HEK293 (cell line): ENCODE measurements at regions not wholly inside any gene's neighbourhood (a gene's known extent, or its start where the extent isn't known, plus 50 kb on each side); places are given as distances from the start of the nearest gene placed in this dataset.

ENCODE experiments used
- FEZF1 ChIP-seq: fragments of 450-650 bp; formaldehyde crosslinking; IDR thresholded peaks from 2 replicates; pipeline ENCODE4 v1.5.1; 2016; ENCODE audit warnings: missing biosample characterization, missing genetic modification characterization
- GLI2 ChIP-seq: fragments of 450-650 bp; formaldehyde crosslinking; IDR thresholded peaks from 2 replicates; pipeline ENCODE4; 2017; ENCODE audit warnings: missing biosample characterization, missing genetic modification characterization, low read depth, borderline replicate concordance
- GLIS1 ChIP-seq: fragments of 450-650 bp; formaldehyde crosslinking; IDR thresholded peaks from 2 replicates; pipeline ENCODE4 v1.5.1; 2016; ENCODE audit warnings: missing biosample characterization, missing genetic modification characterization
- IKZF3 ChIP-seq: fragments of 450-650 bp; IDR thresholded peaks from 2 replicates; pipeline ENCODE4 v1.5.0; 2018; ENCODE audit warnings: missing biosample characterization, mild to moderate bottlenecking, missing genetic modification characterization, moderate library complexity
- KLF1 ChIP-seq: fragments of 450-650 bp; formaldehyde crosslinking; IDR thresholded peaks from 2 replicates; pipeline ENCODE4 v1.5.1; 2016; ENCODE audit warnings: missing biosample characterization, missing genetic modification characterization
- KLF8 ChIP-seq: fragments of 450-650 bp; formaldehyde crosslinking; IDR thresholded peaks from 2 replicates; pipeline ENCODE4 v1.5.1; 2016; ENCODE audit warnings: missing biosample characterization, missing genetic modification characterization
- MZF1 ChIP-seq: fragments of 450-650 bp; formaldehyde crosslinking; IDR thresholded peaks from 2 replicates; pipeline ENCODE4 v1.5.1; 2017; ENCODE audit warnings: missing biosample characterization, missing genetic modification characterization, borderline replicate concordance
- PATZ1 ChIP-seq: fragments of 450-650 bp; formaldehyde crosslinking; IDR thresholded peaks from 2 replicates; pipeline ENCODE4 v1.5.1; 2016; ENCODE audit warnings: missing biosample characterization, missing genetic modification characterization
- PRDM1 ChIP-seq: fragments of 450-650 bp; formaldehyde crosslinking; IDR thresholded peaks from 2 replicates; pipeline ENCODE4; 2016; ENCODE audit warnings: missing biosample characterization, missing genetic modification characterization
- PRDM4 ChIP-seq: fragments of 450-650 bp; formaldehyde crosslinking; IDR thresholded peaks from 2 replicates; pipeline ENCODE4 v1.5.1; 2017; ENCODE audit warnings: missing biosample characterization, missing genetic modification characterization
- PRDM6 ChIP-seq: fragments of 450-650 bp; formaldehyde crosslinking; IDR thresholded peaks from 2 replicates; pipeline ENCODE4 v1.5.1; 2017; ENCODE audit warnings: missing biosample characterization, missing genetic modification characterization
- SP7 ChIP-seq: fragments of 450-650 bp; formaldehyde crosslinking; IDR thresholded peaks from 2 replicates; pipeline ENCODE4 v1.5.1; 2016; ENCODE audit warnings: missing biosample characterization, missing genetic modification characterization
- TCF7L2 ChIP-seq: IDR thresholded peaks from 2 replicates; pipeline ENCODE4 v1.6.1; 2011; ENCODE audit warnings: low read depth, mild to moderate bottlenecking, inconsistent platforms, low read length, moderate library complexity, borderline replicate concordance
- ZBTB17 ChIP-seq: fragments of 450-650 bp; formaldehyde crosslinking; IDR thresholded peaks from 2 replicates; pipeline ENCODE4 v1.5.1; 2016; ENCODE audit warnings: missing biosample characterization, missing genetic modification characterization
- ZBTB20 ChIP-seq: fragments of 450-650 bp; formaldehyde crosslinking; IDR thresholded peaks from 2 replicates; pipeline ENCODE4 v1.5.1; 2016; ENCODE audit warnings: missing biosample characterization, missing genetic modification characterization
- ZIC2 ChIP-seq: fragments of 450-650 bp; formaldehyde crosslinking; IDR thresholded peaks from 2 replicates; pipeline ENCODE4 v1.5.1; 2016; ENCODE audit warnings: missing biosample characterization, missing genetic modification characterization
- ZNF18 ChIP-seq: fragments of 450-650 bp; formaldehyde crosslinking; IDR thresholded peaks from 2 replicates; pipeline ENCODE4 v1.5.1; 2016; ENCODE audit warnings: missing biosample characterization, missing genetic modification characterization
- ZNF211 ChIP-seq: fragments of 450-650 bp; formaldehyde crosslinking; IDR thresholded peaks from 2 replicates; pipeline ENCODE4 v1.5.1; 2016; ENCODE audit warnings: low read depth, missing biosample characterization, missing genetic modification characterization
- ZNF221 ChIP-seq: fragments of 450-650 bp; formaldehyde crosslinking; IDR thresholded peaks from 2 replicates; pipeline ENCODE4 v1.5.1; 2017; ENCODE audit warnings: missing biosample characterization, missing genetic modification characterization, borderline replicate concordance
- ZNF302 ChIP-seq: fragments of 450-650 bp; formaldehyde crosslinking; IDR thresholded peaks from 2 replicates; pipeline ENCODE4 v1.5.1; 2016; ENCODE audit warnings: missing biosample characterization, missing genetic modification characterization, low read depth
- ZNF404 ChIP-seq: fragments of 450-650 bp; formaldehyde crosslinking; IDR thresholded peaks from 2 replicates; pipeline ENCODE4 v1.5.1; 2017; ENCODE audit warnings: missing biosample characterization, missing genetic modification characterization
- ZNF600 ChIP-seq: fragments of 450-650 bp; formaldehyde crosslinking; IDR thresholded peaks from 2 replicates; pipeline ENCODE4 v1.5.1; 2016; ENCODE audit warnings: missing biosample characterization, missing genetic modification characterization
- ZNF660 ChIP-seq: fragments of 450-650 bp; IDR thresholded peaks from 2 replicates; pipeline ENCODE4 v1.5.1; 2018; ENCODE audit warnings: missing biosample characterization, mild to moderate bottlenecking, missing genetic modification characterization
- ZNF768 ChIP-seq: fragments of 450-650 bp; formaldehyde crosslinking; IDR thresholded peaks from 2 replicates; pipeline ENCODE4 v1.5.1; 2018; ENCODE audit warnings: missing biosample characterization, mild to moderate bottlenecking, missing genetic modification characterization
- ZNF843 ChIP-seq: fragments of 450-650 bp; formaldehyde crosslinking; IDR thresholded peaks from 2 replicates; pipeline ENCODE4 v1.5.1; 2016; ENCODE audit warnings: missing biosample characterization, missing genetic modification characterization
- ZXDB ChIP-seq: fragments of 450-650 bp; formaldehyde crosslinking; IDR thresholded peaks from 2 replicates; pipeline ENCODE4 v1.5.1; 2016; ENCODE audit warnings: missing biosample characterization, missing genetic modification characterization
- TF ChIP-seq, protein P1 (sequence below): fragments of 450-650 bp; formaldehyde crosslinking; IDR thresholded peaks from 2 replicates; pipeline ENCODE4; 2016; ENCODE audit warnings: missing biosample characterization, missing genetic modification characterization
- TF ChIP-seq, protein P2 (sequence below): fragments of 450-650 bp; formaldehyde crosslinking; IDR thresholded peaks from 2 replicates; pipeline ENCODE4 v1.5.1; 2017; ENCODE audit warnings: missing biosample characterization, missing genetic modification characterization
- TF ChIP-seq, protein P3 (sequence below): fragments of 450-650 bp; IDR thresholded peaks from 2 replicates; pipeline ENCODE4 v1.5.1; 2018; ENCODE audit warnings: missing biosample characterization, mild to moderate bottlenecking, missing genetic modification characterization

DNA sequence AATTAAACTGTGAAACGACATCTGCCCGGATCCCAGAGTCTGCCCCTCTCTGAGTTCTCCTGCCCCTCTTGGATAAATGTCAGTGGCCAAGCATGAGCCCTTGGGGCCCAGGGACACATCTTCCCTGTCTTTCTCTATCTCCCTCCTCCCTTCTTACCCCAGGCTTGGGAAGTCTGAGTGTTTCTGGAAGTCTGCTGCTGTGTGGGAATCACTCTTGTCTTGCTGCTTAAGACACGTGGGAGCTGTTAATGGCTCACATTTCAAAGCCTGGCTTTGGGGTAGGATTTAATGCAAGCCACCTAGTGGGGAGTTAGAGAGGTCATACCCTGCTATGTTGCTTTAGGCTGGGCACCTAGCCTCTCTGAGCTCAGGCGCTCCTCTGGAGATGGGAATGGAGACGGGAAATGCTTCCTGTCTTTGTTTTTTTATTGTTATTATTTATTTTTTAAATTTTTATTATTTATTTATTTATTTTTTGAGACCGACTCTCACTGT, 218.5 kb upstream of the CIBAR2 start (continued):
- TF ChIP-seq ZNF660 (tag by site-specific recombination) = 0 out of 2 replicates have a peak, but pooled peaks have one; percentile 53
- peak; percentile 72 for TF ChIP-seq ZIC2 (tag by site-specific recombination)
- no peak for TF ChIP-seq PRDM1
- TF ChIP-seq FEZF1 (tag by site-specific recombination) = peak; percentile 30; the same call in 1 of the 2 replicates
- TF ChIP-seq ZNF600 = peak; percentile 88
- TF ChIP-seq PRDM6 = no peak
- peak; percentile 68; the same call in 1 of the 2 replicates for TF ChIP-seq IKZF3 (tag by site-specific recombination)
- peak; percentile 25; the same call in 1 of the 2 replicates for TF ChIP-seq GLIS1
- no peak for TF ChIP-seq ZNF211 (tag by site-specific recombination)
- no peak for TF ChIP-seq ZNF18 (tag by site-specific recombination)
- TF ChIP-seq PRDM4 (tag by site-specific recombination) = peak; percentile 70
- TF ChIP-seq, protein P1, sequence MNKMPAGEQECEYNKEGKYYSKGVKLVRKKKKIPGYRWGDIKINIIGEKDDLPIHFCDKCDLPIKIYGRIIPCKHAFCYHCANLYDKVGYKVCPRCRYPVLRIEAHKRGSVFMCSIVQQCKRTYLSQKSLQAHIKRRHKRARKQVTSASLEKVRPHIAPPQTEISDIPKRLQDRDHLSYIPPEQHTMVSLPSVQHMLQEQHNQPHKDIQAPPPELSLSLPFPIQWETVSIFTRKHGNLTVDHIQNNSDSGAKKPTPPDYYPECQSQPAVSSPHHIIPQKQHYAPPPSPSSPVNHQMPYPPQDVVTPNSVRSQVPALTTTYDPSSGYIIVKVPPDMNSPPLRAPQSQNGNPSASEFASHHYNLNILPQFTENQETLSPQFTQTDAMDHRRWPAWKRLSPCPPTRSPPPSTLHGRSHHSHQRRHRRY = no peak
- no peak for TF ChIP-seq GLI2 (tag by site-specific recombination)
- peak; percentile 23; the same call in 1 of the 2 replicates for TF ChIP-seq KLF8
- peak; percentile 46; the same call in 1 of the 2 replicates for TF ChIP-seq ZNF843 (tag by site-specific recombination)
- no peak for TF ChIP-seq ZNF302 (tag by site-specific recombination)
- peak; percentile 96; the same call in 1 of the 2 replicates for TF ChIP-seq MZF1
- TF ChIP-seq, protein P2, sequence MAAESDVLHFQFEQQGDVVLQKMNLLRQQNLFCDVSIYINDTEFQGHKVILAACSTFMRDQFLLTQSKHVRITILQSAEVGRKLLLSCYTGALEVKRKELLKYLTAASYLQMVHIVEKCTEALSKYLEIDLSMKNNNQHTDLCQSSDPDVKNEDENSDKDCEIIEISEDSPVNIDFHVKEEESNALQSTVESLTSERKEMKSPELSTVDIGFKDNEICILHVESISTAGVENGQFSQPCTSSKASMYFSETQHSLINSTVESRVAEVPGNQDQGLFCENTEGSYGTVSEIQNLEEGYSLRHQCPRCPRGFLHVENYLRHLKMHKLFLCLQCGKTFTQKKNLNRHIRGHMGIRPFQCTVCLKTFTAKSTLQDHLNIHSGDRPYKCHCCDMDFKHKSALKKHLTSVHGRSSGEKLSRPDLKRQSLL = no peak
- peak; percentile 46; the same call in 1 of the 2 replicates for TF ChIP-seq ZBTB17 (tag by site-specific recombination)
- peak; percentile 34; the same call in 1 of the 2 replicates for TF ChIP-seq PATZ1 (tag by site-specific recombination)
- TF ChIP-seq SP7 = peak; percentile 44; the same call in 1 of the 2 replicates
- TF ChIP-seq ZNF404 (tag by site-specific recombination) = no peak
- TF ChIP-seq, protein P3, sequence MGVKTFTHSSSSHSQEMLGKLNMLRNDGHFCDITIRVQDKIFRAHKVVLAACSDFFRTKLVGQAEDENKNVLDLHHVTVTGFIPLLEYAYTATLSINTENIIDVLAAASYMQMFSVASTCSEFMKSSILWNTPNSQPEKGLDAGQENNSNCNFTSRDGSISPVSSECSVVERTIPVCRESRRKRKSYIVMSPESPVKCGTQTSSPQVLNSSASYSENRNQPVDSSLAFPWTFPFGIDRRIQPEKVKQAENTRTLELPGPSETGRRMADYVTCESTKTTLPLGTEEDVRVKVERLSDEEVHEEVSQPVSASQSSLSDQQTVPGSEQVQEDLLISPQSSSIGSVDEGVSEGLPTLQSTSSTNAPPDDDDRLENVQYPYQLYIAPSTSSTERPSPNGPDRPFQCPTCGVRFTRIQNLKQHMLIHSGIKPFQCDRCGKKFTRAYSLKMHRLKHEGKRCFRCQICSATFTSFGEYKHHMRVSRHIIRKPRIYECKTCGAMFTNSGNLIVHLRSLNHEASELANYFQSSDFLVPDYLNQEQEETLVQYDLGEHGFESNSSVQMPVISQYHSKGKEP (tag by site-specific recombination) = peak; percentile 85; the same call in 1 of the 2 replicates
- TF ChIP-seq ZXDB (tag by site-specific recombination) = peak; percentile 52
- TF ChIP-seq ZNF221 (tag by site-specific recombination) = no peak
- TF ChIP-seq ZBTB20 (tag by site-specific recombination) = no peak; the same call in 1 of the 2 replicates
- peak; percentile 96 for TF ChIP-seq ZNF768 (tag by site-specific recombination)
- TF ChIP-seq KLF1 (tag by site-specific recombination) = no peak; the same call in 1 of the 2 replicates
- peak; percentile 96 for TF ChIP-seq TCF7L2
